ENCODE measurements at regions not wholly inside any gene's neighbourhood (a gene's known extent, or its start where the extent isn't known, plus 50 kb on each side); places are given as distances from the start of the nearest gene placed in this dataset.

GRCh38 chr21:27315373-27315772 is 348.5 kb upstream of the ADAMTS5 start:
- no peak for DNase-seq

GRCh38 chr21:27314131-27314530 is 347.2 kb upstream of the ADAMTS5 start:
- no peak for DNase-seq

GRCh38 chr21:27306791-27307775 is 340.2 kb upstream of the ADAMTS5 start:
- no peak for DNase-seq

GRCh38 chr21:27306206-27306605 is 339.3 kb upstream of the ADAMTS5 start:
- no peak for DNase-seq

GRCh38 chr21:27301220-27301619 is 334.3 kb upstream of the ADAMTS5 start:
- DNase-seq: no peak

GRCh38 chr21:27300770-27301169 is 333.9 kb upstream of the ADAMTS5 start:
- DNase-seq: no peak

- no peak for DNase-seq
Observed at GRCh38 chr21:27298465-27298864, 331.6 kb upstream of the ADAMTS5 start.

- no peak for DNase-seq
Observed at GRCh38 chr21:27293239-27293638, 326.4 kb upstream of the ADAMTS5 start.

- DNase-seq: no peak
Observed at GRCh38 chr21:27292783-27293182, 325.9 kb upstream of the ADAMTS5 start.

- no peak for DNase-seq
Observed at GRCh38 chr21:27292229-27292628, 325.3 kb upstream of the ADAMTS5 start.

- no peak for DNase-seq
Observed at GRCh38 chr21:27291006-27291405, 324.1 kb upstream of the ADAMTS5 start.

GRCh38 chr21:27290028-27290427 is 323.1 kb upstream of the ADAMTS5 start:
- no peak for DNase-seq

GRCh38 chr21:27286760-27287159 is 319.9 kb upstream of the ADAMTS5 start:
- DNase-seq: no peak

- DNase-seq: no peak
Observed at GRCh38 chr21:27277110-27277509, 310.2 kb upstream of the ADAMTS5 start.

- DNase-seq: no peak
Observed at GRCh38 chr21:27275294-27275927, 308.5 kb upstream of the ADAMTS5 start.

GRCh38 chr21:27269644-27270043 is 302.8 kb upstream of the ADAMTS5 start:
- DNase-seq: no peak

GRCh38 chr21:27268290-27268689 is 301.4 kb upstream of the ADAMTS5 start:
- DNase-seq: no peak

- no peak for DNase-seq
Observed at GRCh38 chr21:27265949-27266348, 299.1 kb upstream of the ADAMTS5 start.

GRCh38 chr21:27265492-27265891 is 298.6 kb upstream of the ADAMTS5 start:
- no peak for DNase-seq

- DNase-seq: no peak
Observed at GRCh38 chr21:27261676-27262075, 294.8 kb upstream of the ADAMTS5 start.

GRCh38 chr21:27260728-27261127 is 293.8 kb upstream of the ADAMTS5 start:
- no peak for DNase-seq

GRCh38 chr21:27258742-27259448 is 292.0 kb upstream of the ADAMTS5 start:
- no peak for DNase-seq

- no peak for DNase-seq
Observed at GRCh38 chr21:27257908-27258556, 291.1 kb upstream of the ADAMTS5 start.

Data from NK-92 treated with Interleukin-12 subunit alpha and Interleukin-12 subunit beta, amount 100 ng/mL, for 24 hours (cell line).